ENCODE measurements at regions not wholly inside any gene's neighbourhood (a gene's known extent, or its start where the extent isn't known, plus 50 kb on each side); places are given as distances from the start of the nearest gene placed in this dataset.

DNA sequence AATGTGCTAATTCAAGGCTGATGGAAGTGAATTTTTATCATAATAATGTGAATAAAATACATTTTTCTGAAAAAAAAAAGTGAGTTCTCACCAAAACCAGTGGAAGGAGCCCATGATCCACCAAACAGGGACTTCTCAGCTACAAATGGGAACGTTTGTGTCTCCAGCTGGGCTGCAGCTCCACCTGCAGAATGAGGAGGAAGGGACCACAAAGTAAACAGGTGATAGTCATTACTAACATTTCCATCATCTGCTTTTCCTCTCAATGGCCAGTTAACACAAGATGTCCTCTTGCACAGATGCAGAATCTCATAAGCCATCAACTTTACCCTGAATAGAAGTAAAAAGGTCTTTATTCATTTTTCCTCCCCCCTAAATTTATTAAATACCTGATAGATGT is 246.2 kb downstream of the MRPL39 start:
- TF ChIP-seq, protein P1, sequence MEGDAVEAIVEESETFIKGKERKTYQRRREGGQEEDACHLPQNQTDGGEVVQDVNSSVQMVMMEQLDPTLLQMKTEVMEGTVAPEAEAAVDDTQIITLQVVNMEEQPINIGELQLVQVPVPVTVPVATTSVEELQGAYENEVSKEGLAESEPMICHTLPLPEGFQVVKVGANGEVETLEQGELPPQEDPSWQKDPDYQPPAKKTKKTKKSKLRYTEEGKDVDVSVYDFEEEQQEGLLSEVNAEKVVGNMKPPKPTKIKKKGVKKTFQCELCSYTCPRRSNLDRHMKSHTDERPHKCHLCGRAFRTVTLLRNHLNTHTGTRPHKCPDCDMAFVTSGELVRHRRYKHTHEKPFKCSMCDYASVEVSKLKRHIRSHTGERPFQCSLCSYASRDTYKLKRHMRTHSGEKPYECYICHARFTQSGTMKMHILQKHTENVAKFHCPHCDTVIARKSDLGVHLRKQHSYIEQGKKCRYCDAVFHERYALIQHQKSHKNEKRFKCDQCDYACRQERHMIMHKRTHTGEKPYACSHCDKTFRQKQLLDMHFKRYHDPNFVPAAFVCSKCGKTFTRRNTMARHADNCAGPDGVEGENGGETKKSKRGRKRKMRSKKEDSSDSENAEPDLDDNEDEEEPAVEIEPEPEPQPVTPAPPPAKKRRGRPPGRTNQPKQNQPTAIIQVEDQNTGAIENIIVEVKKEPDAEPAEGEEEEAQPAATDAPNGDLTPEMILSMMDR (IDR thresholded peaks at IDR 0.05; ENCODE audit: borderline replicate concordance, insufficient read depth, low read depth, low read length) = no peak

DNA sequence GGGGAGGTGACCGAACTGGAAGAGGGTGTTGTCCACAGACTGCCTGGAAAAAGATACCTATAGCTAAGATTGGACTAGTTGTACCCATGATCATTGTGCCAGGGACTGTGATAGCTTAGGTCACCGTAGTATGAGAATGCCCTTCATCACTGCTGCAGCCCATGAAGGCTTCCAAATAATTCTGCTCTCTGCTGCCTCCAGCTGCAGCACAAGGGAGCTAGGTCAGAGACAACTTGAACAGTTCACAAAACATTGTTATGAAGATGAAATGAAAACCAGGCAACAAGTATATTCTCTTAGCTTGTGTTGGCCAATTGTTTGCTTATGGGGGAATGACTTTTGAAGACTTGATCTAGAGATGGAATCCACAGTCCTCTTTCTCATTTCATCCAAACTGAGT is 246.7 kb downstream of the MRPL39 start:
- no peak overlapping the region for H3K4me3 ChIP-seq (ENCODE audit: low read depth, low read length)
- TF ChIP-seq, protein P1 (IDR thresholded peaks at IDR 0.05; ENCODE audit: borderline replicate concordance, insufficient read depth, low read depth, low read length) = 0 out of 2 replicates have a peak, but pooled peaks have one; percentile 28

More for the DNA sequence above, 246.2 kb downstream of the MRPL39 start:
- no peak overlapping the region for H3K4me3 ChIP-seq (ENCODE audit: low read depth, low read length)

DNA sequence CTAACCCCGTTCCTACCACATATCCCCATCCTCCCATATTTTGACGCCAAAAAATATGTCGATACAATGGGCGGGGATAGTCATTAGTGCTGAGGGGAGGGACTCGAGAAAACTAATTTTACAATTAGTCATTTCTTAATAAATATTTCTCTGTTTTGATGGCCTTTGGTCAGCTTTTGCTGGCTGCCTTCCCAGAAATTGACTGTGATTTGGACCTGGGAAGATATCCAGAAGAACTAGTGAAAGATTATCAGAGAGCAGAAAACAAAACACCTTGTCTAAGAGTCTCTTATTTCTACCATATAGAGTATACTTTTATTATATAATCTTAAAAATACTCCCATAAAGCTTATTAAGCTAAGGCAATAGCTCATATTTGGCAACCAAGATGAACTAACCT is 247.6 kb downstream of the MRPL39 start:
- H3K4me3 ChIP-seq (ENCODE audit: low read depth, low read length) = no peak overlapping the region
- TF ChIP-seq, protein P1 (IDR thresholded peaks at IDR 0.05; ENCODE audit: borderline replicate concordance, insufficient read depth, low read depth, low read length) = no peak

DNA sequence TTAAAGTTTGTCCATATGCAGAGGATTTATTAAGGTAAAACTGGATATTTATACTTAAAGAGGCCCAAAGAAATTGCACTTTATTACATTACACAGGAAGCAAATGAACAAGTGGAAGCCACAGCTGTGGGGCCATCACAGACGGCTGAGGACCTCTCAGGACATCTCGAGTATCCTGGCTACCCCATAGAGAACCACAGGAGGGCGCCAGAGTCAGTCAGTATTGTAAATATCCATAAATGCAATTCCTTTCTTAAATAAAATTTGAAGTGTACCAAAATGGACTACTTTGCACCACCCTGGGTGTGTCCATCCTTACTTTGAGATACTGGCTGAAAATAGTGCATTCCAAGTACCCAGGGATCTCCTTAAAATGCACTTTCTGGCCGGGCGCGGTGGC is 257.2 kb downstream of the MRPL39 start:
- H3K4me3 ChIP-seq (ENCODE audit: low read depth, low read length) = no peak overlapping the region
- TF ChIP-seq, protein P1 (IDR thresholded peaks at IDR 0.05; ENCODE audit: borderline replicate concordance, insufficient read depth, low read depth, low read length) = peak; percentile 55; the same call in 1 of the 2 replicates

DNA sequence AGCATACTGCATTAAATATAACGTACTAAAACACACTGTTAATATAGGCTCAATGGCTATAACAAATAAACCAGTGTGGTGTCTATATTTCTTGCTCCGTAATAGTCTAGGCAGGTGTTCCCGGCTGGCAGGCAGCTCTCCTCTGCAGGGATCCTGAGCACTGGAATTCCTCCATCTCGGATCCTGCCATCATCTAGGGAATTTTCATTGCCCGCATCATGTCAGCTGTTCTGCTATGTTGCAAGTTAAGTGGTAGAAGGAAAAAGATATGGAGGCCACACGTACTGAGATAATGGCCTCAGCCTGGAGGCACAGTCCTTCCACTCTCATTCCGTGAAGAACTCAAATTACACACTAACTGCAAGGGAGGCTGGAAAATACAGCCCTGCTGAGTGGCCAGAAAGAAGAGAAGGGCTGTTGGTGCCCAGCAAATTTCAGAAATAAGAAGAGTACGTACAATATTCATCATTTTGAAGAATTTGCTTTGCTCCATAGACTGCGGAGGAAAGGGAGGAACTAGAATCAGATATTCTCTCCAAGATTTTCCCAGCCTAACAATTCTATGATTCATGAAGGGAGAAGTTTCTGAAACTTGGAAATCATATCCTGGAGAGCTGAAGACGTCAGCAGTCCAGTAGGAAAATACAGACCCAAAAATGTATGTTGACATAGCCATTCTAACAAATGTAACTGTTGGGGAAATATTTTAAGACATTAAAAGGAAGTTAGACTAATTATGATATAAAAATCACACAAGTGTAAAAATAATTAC is 263.3 kb downstream of the MRPL39 start:
- TF ChIP-seq, protein P1 (IDR thresholded peaks at IDR 0.05; ENCODE audit: borderline replicate concordance, insufficient read depth, low read depth, low read length) = no peak
- no peak overlapping the region for H3K4me3 ChIP-seq (ENCODE audit: low read depth, low read length)

DNA sequence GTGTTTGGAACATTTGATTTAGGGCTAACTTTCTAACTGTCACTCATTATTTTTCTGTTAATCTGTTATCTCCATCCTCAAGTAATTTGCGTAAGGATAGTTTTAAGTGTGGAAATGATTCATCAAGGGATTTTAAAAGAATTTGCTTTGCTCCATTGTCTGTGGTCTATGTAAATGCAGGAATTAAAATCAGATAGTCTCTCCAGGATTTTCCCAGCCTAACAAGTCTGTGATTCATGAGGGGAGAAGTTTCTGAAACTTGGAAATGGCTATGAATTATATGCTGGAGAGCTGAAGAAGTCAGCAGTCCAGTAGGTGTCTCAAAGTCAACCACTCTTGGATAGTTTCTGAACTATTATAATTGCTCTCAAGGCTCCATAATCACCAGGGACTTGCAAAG is 264.5 kb downstream of the MRPL39 start:
- H3K4me3 ChIP-seq (ENCODE audit: low read depth, low read length) = no peak overlapping the region
- TF ChIP-seq, protein P1 (IDR thresholded peaks at IDR 0.05; ENCODE audit: borderline replicate concordance, insufficient read depth, low read depth, low read length) = no peak

DNA sequence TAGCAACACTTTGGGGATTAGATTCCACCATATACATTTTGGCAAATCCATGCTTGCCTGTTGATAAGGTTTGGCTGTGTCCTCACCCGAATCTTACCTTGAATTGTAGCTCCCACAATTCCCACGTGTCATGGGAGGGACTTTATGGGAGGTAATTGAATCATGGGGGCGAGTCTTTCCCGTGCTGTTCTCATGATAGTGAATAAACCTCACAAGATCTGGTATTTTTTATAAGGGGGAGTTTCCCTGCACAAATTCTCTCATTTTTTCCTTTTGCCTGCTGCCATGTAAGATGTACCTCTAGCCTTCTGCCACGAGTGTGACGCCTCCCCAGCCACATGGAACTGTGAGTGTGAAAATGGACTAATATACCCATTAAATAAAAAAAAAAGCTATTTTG is 265.3 kb downstream of the MRPL39 start:
- TF ChIP-seq, protein P1 (IDR thresholded peaks at IDR 0.05; ENCODE audit: borderline replicate concordance, insufficient read depth, low read depth, low read length) = no peak
- no peak overlapping the region for H3K4me3 ChIP-seq (ENCODE audit: low read depth, low read length)
